Activated CD4-positive, alpha-beta T cell treated with anti-CD3 and anti-CD28 coated beads, Interleukin-2, amount 50 U/mL, for 16 hours (primary cell): ENCODE measurements at regions not wholly inside any gene's neighbourhood (a gene's known extent, or its start where the extent isn't known, plus 50 kb on each side); places are given as distances from the start of the nearest gene placed in this dataset.

Experiments used
- DNase-seq: peaks from one replicate; pipeline ENCODE4 v3.0.0-alpha.2; 2020

GRCh38 chr15:61680260-61681037, 379.8 kb downstream of the VPS13C start:
- no peak for DNase-seq

- no peak for DNase-seq
Measured at GRCh38 chr15:61671736-61672135, 388.5 kb downstream of the VPS13C start.

- DNase-seq, result no peak
Measured at GRCh38 chr15:61668444-61668843, 391.8 kb downstream of the VPS13C start.

GRCh38 chr15:61661791-61662190, 398.5 kb downstream of the VPS13C start:
- DNase-seq, result no peak

- no peak for DNase-seq
Measured at GRCh38 chr15:61660579-61660978, 399.7 kb downstream of the VPS13C start.

GRCh38 chr15:61659566-61660190, 400.6 kb downstream of the VPS13C start:
- no peak for DNase-seq

- DNase-seq, result no peak
Measured at GRCh38 chr15:61657461-61657860, 402.8 kb downstream of the VPS13C start.

GRCh38 chr15:61656391-61656790, 403.9 kb downstream of the VPS13C start:
- DNase-seq, result no peak

GRCh38 chr15:61655881-61656280, 404.4 kb downstream of the VPS13C start:
- no peak for DNase-seq

- no peak for DNase-seq
Measured at GRCh38 chr15:61654918-61655317, 405.3 kb downstream of the VPS13C start.

- no peak for DNase-seq
Measured at GRCh38 chr15:61654002-61654740, 406.1 kb downstream of the VPS13C start.

- no peak for DNase-seq
Measured at GRCh38 chr15:61653110-61653509, 407.1 kb downstream of the VPS13C start.

GRCh38 chr15:61651267-61651666, 409.0 kb downstream of the VPS13C start:
- DNase-seq, result no peak

GRCh38 chr15:61649046-61649445, 411.2 kb downstream of the VPS13C start:
- DNase-seq, result no peak

- DNase-seq, result no peak
Measured at GRCh38 chr15:61644550-61644949, 415.4 kb upstream of the RORA start.

- DNase-seq, result no peak
Measured at GRCh38 chr15:61641645-61642044, 412.5 kb upstream of the RORA start.

GRCh38 chr15:61640756-61641155, 411.7 kb upstream of the RORA start:
- no peak for DNase-seq

- no peak for DNase-seq
Measured at GRCh38 chr15:61639491-61639890, 410.4 kb upstream of the RORA start.

- DNase-seq, result no peak
Measured at GRCh38 chr15:61634837-61635236, 405.7 kb upstream of the RORA start.

- no peak for DNase-seq
Measured at GRCh38 chr15:61633951-61634350, 404.8 kb upstream of the RORA start.

GRCh38 chr15:61629269-61629668, 400.2 kb upstream of the RORA start:
- no peak for DNase-seq

- DNase-seq, result no peak
Measured at GRCh38 chr15:61624950-61625349, 395.8 kb upstream of the RORA start.

GRCh38 chr15:61623746-61624145, 394.6 kb upstream of the RORA start:
- no peak for DNase-seq

GRCh38 chr15:61621865-61622264, 392.8 kb upstream of the RORA start:
- DNase-seq, result no peak
